Hepatocyte (in vitro differentiated cells): ENCODE measurements at regions not wholly inside any gene's neighbourhood (a gene's known extent, or its start where the extent isn't known, plus 50 kb on each side); places are given as distances from the start of the nearest gene placed in this dataset.

ENCODE experiments used
- EZH2 ChIP-seq: fragments of 200-600 bp; sonication (generic); IDR thresholded peaks from 2 replicates; pipeline ENCODE4 v1.6.1; 2016; ENCODE audit warnings: antibody characterized with exemption, mild to moderate bottlenecking, borderline replicate concordance
- TF ChIP-seq, protein P1 (sequence below): fragments of 200-600 bp; sonication (generic); IDR thresholded peaks from 2 replicates; pipeline ENCODE4 v1.5.1; 2016; ENCODE audit warnings: antibody characterized with exemption, mild to moderate bottlenecking; ENCODE audit not compliant: poor library complexity

DNA sequence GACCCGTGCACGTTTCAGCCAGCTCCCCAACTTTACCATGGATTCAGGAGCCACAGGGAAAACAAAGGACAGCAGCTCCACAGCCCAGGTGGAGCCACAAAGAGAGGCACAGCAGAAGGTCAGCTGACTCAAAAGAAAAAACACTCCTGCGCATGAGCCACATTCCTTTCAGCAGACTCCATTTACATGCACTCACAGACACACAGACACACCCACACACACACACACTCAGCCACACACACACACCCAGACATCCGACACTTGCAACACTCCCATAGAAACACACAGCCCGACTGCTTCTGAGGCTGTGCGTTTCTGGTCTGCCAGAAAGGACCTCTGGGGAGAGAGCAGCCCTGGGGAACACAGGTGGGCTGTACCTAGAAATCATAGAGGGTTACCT is 2335.5 kb downstream of the TP53TG3F start:
- TF ChIP-seq, protein P1, sequence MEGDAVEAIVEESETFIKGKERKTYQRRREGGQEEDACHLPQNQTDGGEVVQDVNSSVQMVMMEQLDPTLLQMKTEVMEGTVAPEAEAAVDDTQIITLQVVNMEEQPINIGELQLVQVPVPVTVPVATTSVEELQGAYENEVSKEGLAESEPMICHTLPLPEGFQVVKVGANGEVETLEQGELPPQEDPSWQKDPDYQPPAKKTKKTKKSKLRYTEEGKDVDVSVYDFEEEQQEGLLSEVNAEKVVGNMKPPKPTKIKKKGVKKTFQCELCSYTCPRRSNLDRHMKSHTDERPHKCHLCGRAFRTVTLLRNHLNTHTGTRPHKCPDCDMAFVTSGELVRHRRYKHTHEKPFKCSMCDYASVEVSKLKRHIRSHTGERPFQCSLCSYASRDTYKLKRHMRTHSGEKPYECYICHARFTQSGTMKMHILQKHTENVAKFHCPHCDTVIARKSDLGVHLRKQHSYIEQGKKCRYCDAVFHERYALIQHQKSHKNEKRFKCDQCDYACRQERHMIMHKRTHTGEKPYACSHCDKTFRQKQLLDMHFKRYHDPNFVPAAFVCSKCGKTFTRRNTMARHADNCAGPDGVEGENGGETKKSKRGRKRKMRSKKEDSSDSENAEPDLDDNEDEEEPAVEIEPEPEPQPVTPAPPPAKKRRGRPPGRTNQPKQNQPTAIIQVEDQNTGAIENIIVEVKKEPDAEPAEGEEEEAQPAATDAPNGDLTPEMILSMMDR = no peak
- TF ChIP-seq EZH2 = no peak
